ENCODE measurements at regions not wholly inside any gene's neighbourhood (a gene's known extent, or its start where the extent isn't known, plus 50 kb on each side); places are given as distances from the start of the nearest gene placed in this dataset.
"Not testable (repeated sequence)": the region's sequence is repeated elsewhere in the genome, so short reads cannot be mapped to it uniquely, and the experiment has no call there.

- TF ChIP-seq SUZ12 (IDR thresholded peaks at IDR 0.05); BHLHE40 (IDR thresholded peaks at IDR 0.05; ENCODE audit: borderline replicate concordance); ELF4 (IDR thresholded peaks at IDR 0.05); FOXM1 (IDR thresholded peaks at IDR 0.05; ENCODE audit: borderline replicate concordance); SP1 (IDR thresholded peaks at IDR 0.05); TARDBP (IDR thresholded peaks at IDR 0.05); FOXK2 (IDR thresholded peaks at IDR 0.05); CTBP1 (IDR thresholded peaks at IDR 0.05; ENCODE audit: borderline replicate concordance): not testable (repeated sequence)
These were observed 330.4 kb downstream of the ADGRD1 start for GRCh38 chr12:131283862-131284825.
